HG02642 (cell line): ENCODE measurements at regions not wholly inside any gene's neighbourhood (a gene's known extent, or its start where the extent isn't known, plus 50 kb on each side); places are given as distances from the start of the nearest gene placed in this dataset.
"Not testable (repeated sequence)": the region's sequence is repeated elsewhere in the genome, so short reads cannot be mapped to it uniquely, and the experiment has no call there.

Experiments
- ATAC-seq: cut with Tn5 transposase; IDR thresholded peaks from one replicate; pipeline ENCODE4 v1.9.1; 2021; ENCODE audit warnings: mild to moderate bottlenecking; ENCODE audit not compliant: unreplicated experiment, poor library complexity

GRCh38 chr13:76829572-76830327 lies 56.5 kb downstream of the KCTD12 start:
- no peak for ATAC-seq

- ATAC-seq = peak; percentile 51
Measured at GRCh38 chr13:76828316-76828741, 57.9 kb downstream of the KCTD12 start.

- ATAC-seq = no peak
Measured at GRCh38 chr13:76826527-76826926, 59.7 kb downstream of the KCTD12 start.

GRCh38 chr13:76825430-76825829 lies 60.8 kb downstream of the KCTD12 start:
- no peak for ATAC-seq

- no peak for ATAC-seq
Measured at GRCh38 chr13:76823969-76824368, 62.2 kb downstream of the KCTD12 start.

GRCh38 chr13:76822698-76823267 lies 63.4 kb downstream of the KCTD12 start:
- ATAC-seq = peak; percentile 56

- not testable (repeated sequence) for ATAC-seq
Measured at GRCh38 chr13:76821222-76821621, 65.0 kb downstream of the KCTD12 start.

- no peak for ATAC-seq
Measured at GRCh38 chr13:76820759-76821158, 65.4 kb downstream of the KCTD12 start.

GRCh38 chr13:76816394-76816793 lies 69.8 kb downstream of the KCTD12 start:
- no peak for ATAC-seq

GRCh38 chr13:76815344-76815743 lies 70.9 kb downstream of the KCTD12 start:
- ATAC-seq = no peak

GRCh38 chr13:76813891-76814290 lies 72.3 kb downstream of the KCTD12 start:
- no peak for ATAC-seq

- no peak for ATAC-seq
Measured at GRCh38 chr13:76813000-76813691, 73.1 kb downstream of the KCTD12 start.

- no peak for ATAC-seq
Measured at GRCh38 chr13:76812206-76812897, 73.9 kb downstream of the KCTD12 start.

- ATAC-seq = no peak
Measured at GRCh38 chr13:76809389-76809788, 76.8 kb downstream of the KCTD12 start.

GRCh38 chr13:76808927-76809326 lies 77.3 kb downstream of the KCTD12 start:
- ATAC-seq = no peak

GRCh38 chr13:76804801-76805200 lies 81.4 kb downstream of the KCTD12 start:
- ATAC-seq = no peak

- no peak for ATAC-seq
Measured at GRCh38 chr13:76803831-76804230, 82.4 kb downstream of the KCTD12 start.

GRCh38 chr13:76800943-76801342 lies 85.3 kb downstream of the KCTD12 start:
- no peak for ATAC-seq

GRCh38 chr13:76799696-76800095 lies 86.5 kb downstream of the KCTD12 start:
- no peak for ATAC-seq

- ATAC-seq = no peak
Measured at GRCh38 chr13:76798037-76798436, 88.2 kb downstream of the KCTD12 start.

GRCh38 chr13:76797361-76797760 lies 88.8 kb downstream of the KCTD12 start:
- no peak for ATAC-seq
